ENCODE measurements at regions not wholly inside any gene's neighbourhood (a gene's known extent, or its start where the extent isn't known, plus 50 kb on each side); places are given as distances from the start of the nearest gene placed in this dataset.

DNA sequence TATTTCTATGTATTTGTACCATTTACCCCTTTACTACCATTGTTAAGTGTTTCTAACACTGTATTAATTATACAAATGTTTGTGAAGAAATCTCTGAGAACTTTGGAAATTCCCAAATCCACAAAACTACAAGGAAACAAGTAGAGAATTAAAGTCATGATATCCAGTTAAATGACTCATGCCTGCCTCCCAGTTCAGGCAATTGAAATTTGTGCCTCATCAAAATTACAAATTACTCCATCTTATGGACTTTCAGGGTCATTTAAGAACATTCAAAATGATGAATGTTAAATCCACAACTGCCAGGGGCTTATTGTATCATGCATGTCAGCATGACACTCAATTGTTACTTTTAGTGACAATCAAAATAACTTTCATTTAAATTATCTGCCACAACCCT, 282.4 kb downstream of the ZNF326 start:
- Histone ChIP-seq H3K4me1 (ENCODE audit: control extremely low read depth in 1 of 4, control insufficient read depth in 4 of 4, insufficient read depth in 4 of 4, low read length in 3 of 4) (no peaks in the 10 kb centered on the region), H3K27ac (ENCODE audit: insufficient read depth in 1 of 2, low read depth in 1 of 2, low read length in 2 of 2, poor library complexity in 1 of 2, severe bottlenecking in 2 of 2) (no peak overlapping the region), H3K36me3 (ENCODE audit: control insufficient read depth in 4 of 4, insufficient read depth in 4 of 4, low read length in 3 of 4) (no peaks in the 10 kb centered on the region), H3K4me3 (ENCODE audit: control insufficient read depth in 1 of 7, extremely low read depth in 1 of 7, insufficient read depth in 4 of 7, low read depth in 2 of 7, low read length in 6 of 7) (no peak overlapping the region), H3K9me3 (ENCODE audit: control extremely low read depth in 1 of 5, control insufficient read depth in 4 of 5, insufficient read depth in 2 of 5, low read depth in 1 of 5, low read length in 4 of 5) (no peaks in the 10 kb centered on the region), H3K27me3 (replicated peaks in 2 of 5; ENCODE audit: control insufficient read depth in 4 of 5, insufficient read depth in 5 of 5, low read length in 4 of 5) (no peaks in the 10 kb centered on the region)
- DNase-seq, result no peak
- ChIA-PET POLR2A (no interaction called here), CTCF (no interaction called here)

DNA sequence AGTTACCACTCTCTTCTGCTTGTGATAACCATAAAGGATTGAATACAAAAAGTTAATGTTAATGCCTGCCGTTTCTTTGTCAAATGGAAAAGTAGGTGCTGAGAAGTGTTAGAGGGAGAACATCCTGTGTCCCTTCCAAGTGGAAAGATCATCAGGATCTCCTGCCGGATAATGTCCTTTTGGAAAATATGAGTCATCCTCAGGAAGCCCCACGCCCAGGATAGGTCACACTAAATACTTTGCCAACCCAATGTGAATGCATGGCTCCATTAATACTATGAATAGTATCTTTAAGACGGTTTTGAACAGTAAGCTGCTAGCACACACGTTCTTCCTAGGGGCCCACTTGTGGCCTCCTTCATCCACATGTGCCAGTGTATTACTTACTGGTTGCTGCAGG, 279.5 kb downstream of the ZNF326 start:
- no peak for DNase-seq
- H3K27me3 ChIP-seq (replicated peaks in 2 of 5; ENCODE audit: control insufficient read depth in 4 of 5, insufficient read depth in 5 of 5, low read length in 4 of 5), result no peaks in the 10 kb centered on the region
- H3K36me3 ChIP-seq (ENCODE audit: control insufficient read depth in 4 of 4, insufficient read depth in 4 of 4, low read length in 3 of 4), result no peaks in the 10 kb centered on the region
- H3K27ac ChIP-seq (ENCODE audit: insufficient read depth in 1 of 2, low read depth in 1 of 2, low read length in 2 of 2, poor library complexity in 1 of 2, severe bottlenecking in 2 of 2), result no peak overlapping the region
- no peaks in the 10 kb centered on the region for H3K4me1 ChIP-seq (ENCODE audit: control extremely low read depth in 1 of 4, control insufficient read depth in 4 of 4, insufficient read depth in 4 of 4, low read length in 3 of 4)
- WGBS (ENCODE audit: insufficient coverage), result 100% methylated on average over 5 of the region's 5 CpGs
- no peaks in the 10 kb centered on the region for H3K9me3 ChIP-seq (ENCODE audit: control extremely low read depth in 1 of 5, control insufficient read depth in 4 of 5, insufficient read depth in 2 of 5, low read depth in 1 of 5, low read length in 4 of 5)
- H3K4me3 ChIP-seq (ENCODE audit: control insufficient read depth in 1 of 7, extremely low read depth in 1 of 7, insufficient read depth in 4 of 7, low read depth in 2 of 7, low read length in 6 of 7), result no peak overlapping the region
- POLR2A ChIA-PET, result no interaction called here
- CTCF ChIA-PET, result no interaction called here

DNA sequence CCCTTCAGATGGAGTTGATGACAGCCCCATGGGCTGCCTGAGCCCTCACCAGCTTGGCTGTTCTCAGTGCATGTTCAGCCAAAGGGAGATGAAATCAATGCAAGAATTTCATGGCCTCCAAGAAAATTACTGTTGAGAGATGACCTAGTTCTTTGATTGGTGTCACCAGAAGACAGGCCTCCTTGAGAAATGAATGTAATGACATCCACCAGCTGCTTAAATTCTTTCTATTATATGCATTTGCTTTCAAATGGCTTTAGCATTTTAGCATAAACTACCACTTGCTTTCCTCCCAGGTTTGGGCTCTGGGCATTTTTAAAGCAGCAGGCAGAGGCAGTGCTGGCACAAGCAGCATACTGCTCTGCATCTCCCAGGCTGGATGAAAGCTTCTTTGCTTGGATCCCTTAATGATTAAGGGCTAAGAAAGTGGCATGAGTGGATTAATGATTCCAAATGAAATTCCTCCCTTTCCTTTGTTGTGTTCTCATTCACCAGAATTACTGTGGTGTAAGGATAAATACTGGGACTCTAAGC, 278.4 kb downstream of the ZNF326 start:
- H3K4me1 ChIP-seq (ENCODE audit: control extremely low read depth in 1 of 4, control insufficient read depth in 4 of 4, insufficient read depth in 4 of 4, low read length in 3 of 4), result no peaks in the 10 kb centered on the region
- ChIA-PET POLR2A (no interaction called here), CTCF (no interaction called here)
- no peak overlapping the region for H3K4me3 ChIP-seq (ENCODE audit: control insufficient read depth in 1 of 7, extremely low read depth in 1 of 7, insufficient read depth in 4 of 7, low read depth in 2 of 7, low read length in 6 of 7)
- no peak overlapping the region for H3K27ac ChIP-seq (ENCODE audit: insufficient read depth in 1 of 2, low read depth in 1 of 2, low read length in 2 of 2, poor library complexity in 1 of 2, severe bottlenecking in 2 of 2)
- no peaks in the 10 kb centered on the region for H3K27me3 ChIP-seq (replicated peaks in 2 of 5; ENCODE audit: control insufficient read depth in 4 of 5, insufficient read depth in 5 of 5, low read length in 4 of 5)
- no peaks in the 10 kb centered on the region for H3K36me3 ChIP-seq (ENCODE audit: control insufficient read depth in 4 of 4, insufficient read depth in 4 of 4, low read length in 3 of 4)
- DNase-seq, result no peak
- H3K9me3 ChIP-seq (ENCODE audit: control extremely low read depth in 1 of 5, control insufficient read depth in 4 of 5, insufficient read depth in 2 of 5, low read depth in 1 of 5, low read length in 4 of 5), result no peaks in the 10 kb centered on the region

DNA sequence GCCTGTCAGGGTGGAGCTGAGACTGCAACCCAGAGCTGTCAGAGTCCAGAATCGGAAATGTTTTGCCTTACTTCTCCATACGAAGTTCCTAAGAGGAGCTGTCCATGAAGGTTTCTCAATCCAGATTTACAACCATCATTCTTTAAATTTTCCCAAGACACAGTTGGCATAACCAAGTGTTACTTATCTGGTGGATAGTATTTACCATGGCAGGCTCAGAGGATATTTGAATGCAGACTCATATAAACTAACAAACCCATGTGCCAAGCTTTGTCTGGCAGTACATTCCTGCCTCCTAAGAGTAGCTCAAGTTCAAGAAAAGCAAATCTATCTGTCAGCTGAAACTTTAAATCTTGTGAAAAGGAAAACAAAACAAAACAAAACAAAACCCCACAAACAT, 267.9 kb downstream of the ZNF326 start:
- 100% methylated on average over 1 of the region's 2 CpGs for WGBS (ENCODE audit: insufficient coverage)
- POLR2A ChIA-PET, result no interaction called here
- no peak for DNase-seq

DNA sequence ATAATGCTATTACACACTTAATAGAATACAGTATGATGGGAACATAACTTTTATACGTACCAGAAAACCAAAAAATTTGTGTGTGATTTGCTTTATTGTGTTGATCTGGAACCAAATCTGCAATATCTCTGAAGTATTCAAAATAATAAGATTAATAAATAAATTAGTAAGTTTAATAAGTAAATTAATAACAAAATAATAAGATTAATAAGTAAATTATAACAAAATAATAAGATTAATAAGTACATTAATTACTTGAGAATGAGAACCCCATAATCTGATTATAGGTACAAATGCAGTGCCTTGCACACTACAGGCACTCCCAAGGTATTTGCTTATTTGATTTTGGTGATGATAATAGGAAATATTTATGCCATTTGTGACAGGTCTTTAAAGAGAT, 267.4 kb downstream of the ZNF326 start:
- CTCF ChIA-PET, result no interaction called here
- POLR2A ChIA-PET, result no interaction called here
- peaks cover 7 to 10% (median 8%) of the 10 kb centered on the region in 4 experiments for H3K4me1 ChIP-seq (ENCODE audit: control extremely low read depth in 1 of 4, control insufficient read depth in 4 of 4, insufficient read depth in 4 of 4, low read length in 3 of 4)
- peaks cover 0 to 2% (median 2%) of the 10 kb centered on the region in 5 experiments for H3K9me3 ChIP-seq (ENCODE audit: control extremely low read depth in 1 of 5, control insufficient read depth in 4 of 5, insufficient read depth in 2 of 5, low read depth in 1 of 5, low read length in 4 of 5)
- WGBS (ENCODE audit: insufficient coverage), result no CpG with 5 or more reads among the region's 1 CpG
- no peaks in the 10 kb centered on the region for H3K27me3 ChIP-seq (replicated peaks in 2 of 5; ENCODE audit: control insufficient read depth in 4 of 5, insufficient read depth in 5 of 5, low read length in 4 of 5)
- no peak overlapping the region for H3K27ac ChIP-seq (ENCODE audit: insufficient read depth in 1 of 2, low read depth in 1 of 2, low read length in 2 of 2, poor library complexity in 1 of 2, severe bottlenecking in 2 of 2)
- H3K36me3 ChIP-seq (ENCODE audit: control insufficient read depth in 4 of 4, insufficient read depth in 4 of 4, low read length in 3 of 4), result no peaks in the 10 kb centered on the region
- H3K4me3 ChIP-seq (ENCODE audit: control insufficient read depth in 1 of 7, extremely low read depth in 1 of 7, insufficient read depth in 4 of 7, low read depth in 2 of 7, low read length in 6 of 7), result no peak overlapping the region
- no peak for DNase-seq

More for the DNA sequence above, 267.9 kb downstream of the ZNF326 start:
- Histone ChIP-seq H3K36me3 (ENCODE audit: control insufficient read depth in 4 of 4, insufficient read depth in 4 of 4, low read length in 3 of 4) (no peaks in the 10 kb centered on the region), H3K27ac (ENCODE audit: insufficient read depth in 1 of 2, low read depth in 1 of 2, low read length in 2 of 2, poor library complexity in 1 of 2, severe bottlenecking in 2 of 2) (no peak overlapping the region), H3K4me3 (ENCODE audit: control insufficient read depth in 1 of 7, extremely low read depth in 1 of 7, insufficient read depth in 4 of 7, low read depth in 2 of 7, low read length in 6 of 7) (no peak overlapping the region), H3K27me3 (replicated peaks in 2 of 5; ENCODE audit: control insufficient read depth in 4 of 5, insufficient read depth in 5 of 5, low read length in 4 of 5) (no peaks in the 10 kb centered on the region), H3K4me1 (ENCODE audit: control extremely low read depth in 1 of 4, control insufficient read depth in 4 of 4, insufficient read depth in 4 of 4, low read length in 3 of 4) (peaks cover 4 to 6% (median 5%) of the 10 kb centered on the region in 4 experiments), H3K9me3 (ENCODE audit: control extremely low read depth in 1 of 5, control insufficient read depth in 4 of 5, insufficient read depth in 2 of 5, low read depth in 1 of 5, low read length in 4 of 5) (peaks cover 0 to 2% (median 2%) of the 10 kb centered on the region in 5 experiments)
- CTCF ChIA-PET, result no interaction called here

DNA sequence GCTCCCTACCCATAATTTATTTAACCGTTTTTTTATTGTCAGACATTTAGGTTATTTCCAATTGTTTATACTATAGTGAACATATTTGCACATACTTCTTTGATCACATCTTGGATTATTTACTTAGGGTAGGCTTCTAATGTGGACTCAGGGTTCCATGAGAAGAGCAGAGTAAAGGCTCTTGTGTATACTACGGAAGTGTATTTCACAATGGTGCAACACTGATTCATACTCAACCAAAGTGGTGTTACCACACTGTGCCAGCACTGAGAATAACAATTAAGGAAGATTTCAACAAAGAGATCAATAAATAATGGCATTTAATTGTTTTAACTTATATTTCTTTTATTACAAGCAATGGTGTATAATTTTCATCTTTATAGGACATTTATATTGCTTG, 251.2 kb downstream of the ZNF326 start:
- Histone ChIP-seq H3K4me3 (ENCODE audit: control insufficient read depth in 1 of 7, extremely low read depth in 1 of 7, insufficient read depth in 4 of 7, low read depth in 2 of 7, low read length in 6 of 7) (no peak overlapping the region), H3K4me1 (ENCODE audit: control extremely low read depth in 1 of 4, control insufficient read depth in 4 of 4, insufficient read depth in 4 of 4, low read length in 3 of 4) (no peaks in the 10 kb centered on the region), H3K27me3 (replicated peaks in 2 of 5; ENCODE audit: control insufficient read depth in 4 of 5, insufficient read depth in 5 of 5, low read length in 4 of 5) (no peaks in the 10 kb centered on the region), H3K27ac (ENCODE audit: insufficient read depth in 1 of 2, low read depth in 1 of 2, low read length in 2 of 2, poor library complexity in 1 of 2, severe bottlenecking in 2 of 2) (no peak overlapping the region), H3K9me3 (ENCODE audit: control extremely low read depth in 1 of 5, control insufficient read depth in 4 of 5, insufficient read depth in 2 of 5, low read depth in 1 of 5, low read length in 4 of 5) (peaks cover 0 to 8% (median 1%) of the 10 kb centered on the region in 5 experiments), H3K36me3 (ENCODE audit: control insufficient read depth in 4 of 4, insufficient read depth in 4 of 4, low read length in 3 of 4) (no peaks in the 10 kb centered on the region)
- ChIA-PET CTCF (no interaction called here), POLR2A (no interaction called here)
- DNase-seq, result no peak
- WGBS (ENCODE audit: insufficient coverage), result no CpG with 5 or more reads among the region's 2 CpGs

DNA sequence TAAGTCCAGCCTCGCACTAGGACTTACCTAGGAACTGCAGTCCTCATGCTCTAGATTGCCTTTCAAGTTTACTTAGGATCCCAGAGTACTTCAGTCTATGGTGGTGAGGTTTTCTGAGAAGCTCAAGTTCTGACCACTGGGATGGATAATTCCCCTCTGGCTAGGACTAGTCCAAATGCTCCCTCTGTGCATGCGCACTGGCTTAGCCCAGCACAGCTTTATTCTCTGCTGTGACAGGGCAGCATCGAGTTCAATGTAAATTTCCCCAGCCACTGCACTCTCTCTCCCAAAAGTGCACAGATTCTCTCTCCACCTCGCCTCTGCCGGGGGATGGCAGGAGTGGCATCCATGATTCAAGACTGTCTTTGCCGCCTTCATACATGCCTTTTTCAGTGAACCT, 241.6 kb downstream of the ZNF326 start:
- ChIA-PET CTCF (no interaction called here), POLR2A (interaction anchor here (0.7 kb wide), 1 partner anchor 8 kb away, joined by 3 read pairs; no protein-coding TSS in a partner anchor)
- WGBS (ENCODE audit: insufficient coverage), result 98% methylated on average over 6 of the region's 6 CpGs

More for the DNA sequence above, 241.6 kb downstream of the ZNF326 start:
- no peak for DNase-seq
- no peak overlapping the region for H3K27ac ChIP-seq (ENCODE audit: insufficient read depth in 1 of 2, low read depth in 1 of 2, low read length in 2 of 2, poor library complexity in 1 of 2, severe bottlenecking in 2 of 2)
- no peaks in the 10 kb centered on the region for H3K36me3 ChIP-seq (ENCODE audit: control insufficient read depth in 4 of 4, insufficient read depth in 4 of 4, low read length in 3 of 4)
- H3K9me3 ChIP-seq (ENCODE audit: control extremely low read depth in 1 of 5, control insufficient read depth in 4 of 5, insufficient read depth in 2 of 5, low read depth in 1 of 5, low read length in 4 of 5), result peaks cover 0 to 8% (median 0%) of the 10 kb centered on the region in 5 experiments
- H3K27me3 ChIP-seq (replicated peaks in 2 of 5; ENCODE audit: control insufficient read depth in 4 of 5, insufficient read depth in 5 of 5, low read length in 4 of 5), result no peaks in the 10 kb centered on the region
- no peaks in the 10 kb centered on the region for H3K4me1 ChIP-seq (ENCODE audit: control extremely low read depth in 1 of 4, control insufficient read depth in 4 of 4, insufficient read depth in 4 of 4, low read length in 3 of 4)
- no peak overlapping the region for H3K4me3 ChIP-seq (ENCODE audit: control insufficient read depth in 1 of 7, extremely low read depth in 1 of 7, insufficient read depth in 4 of 7, low read depth in 2 of 7, low read length in 6 of 7)
